Left ventricle myocardium inferior (tissue), 1 donor: ENCODE measurements at regions not wholly inside any gene's neighbourhood (a gene's known extent, or its start where the extent isn't known, plus 50 kb on each side); places are given as distances from the start of the nearest gene placed in this dataset.

Source experiments
- DNase-seq: peaks from one replicate; pipeline ENCODE4 v3.0.0-alpha.2; 2020
- H3K27ac ChIP-seq: fragments of 200-600 bp; replicated peaks from 2 replicates; pipeline ENCODE4 v1.8.0; 2021
- H3K27me3 ChIP-seq: fragments of 200-600 bp; 2 replicates; pipeline ENCODE4 v1.8.0; 2021; ENCODE audit warnings: low read depth
- H3K36me3 ChIP-seq: fragments of 200-600 bp; 2 replicates; pipeline ENCODE4 v1.8.0; 2021
- H3K4me1 ChIP-seq: fragments of 200-600 bp; 2 replicates; pipeline ENCODE4 v1.8.0; 2021
- H3K4me3 ChIP-seq: fragments of 200-600 bp; 2 replicates; pipeline ENCODE4 v1.8.0; 2021; ENCODE audit warnings: mild to moderate bottlenecking, moderate library complexity
- H3K9me3 ChIP-seq: fragments of 200-600 bp; replicated peaks from 2 replicates; pipeline ENCODE4 v1.8.0; 2021
- intact Hi-C: fragments of 100-400 bp; cut with micrococcal nuclease; formaldehyde crosslinking; loops from one replicate; pipeline ENCODE4 v1.11.0; 2022
- TF ChIP-seq, protein P1 (sequence below): fragments of 200-600 bp; IDR thresholded peaks from 2 replicates; pipeline ENCODE4 v1.8.0; 2021; ENCODE audit warnings: antibody characterized with exemption, mild to moderate bottlenecking, borderline replicate concordance
- donor health status: DM: no; HTN: yes; CAD: no; lungs with severe emphysema.

GRCh38 chr4:111838406-111838930, 306.8 kb upstream of the FAM241A start:
- no peak overlapping the region for H3K4me3 ChIP-seq
- no peaks in the 10 kb centered on the region for H3K4me1 ChIP-seq
- no peak overlapping the region for H3K27ac ChIP-seq
- no peaks in the 10 kb centered on the region for H3K27me3 ChIP-seq
- no peak for DNase-seq
- no peaks in the 10 kb centered on the region for H3K36me3 ChIP-seq
- TF ChIP-seq, protein P1, sequence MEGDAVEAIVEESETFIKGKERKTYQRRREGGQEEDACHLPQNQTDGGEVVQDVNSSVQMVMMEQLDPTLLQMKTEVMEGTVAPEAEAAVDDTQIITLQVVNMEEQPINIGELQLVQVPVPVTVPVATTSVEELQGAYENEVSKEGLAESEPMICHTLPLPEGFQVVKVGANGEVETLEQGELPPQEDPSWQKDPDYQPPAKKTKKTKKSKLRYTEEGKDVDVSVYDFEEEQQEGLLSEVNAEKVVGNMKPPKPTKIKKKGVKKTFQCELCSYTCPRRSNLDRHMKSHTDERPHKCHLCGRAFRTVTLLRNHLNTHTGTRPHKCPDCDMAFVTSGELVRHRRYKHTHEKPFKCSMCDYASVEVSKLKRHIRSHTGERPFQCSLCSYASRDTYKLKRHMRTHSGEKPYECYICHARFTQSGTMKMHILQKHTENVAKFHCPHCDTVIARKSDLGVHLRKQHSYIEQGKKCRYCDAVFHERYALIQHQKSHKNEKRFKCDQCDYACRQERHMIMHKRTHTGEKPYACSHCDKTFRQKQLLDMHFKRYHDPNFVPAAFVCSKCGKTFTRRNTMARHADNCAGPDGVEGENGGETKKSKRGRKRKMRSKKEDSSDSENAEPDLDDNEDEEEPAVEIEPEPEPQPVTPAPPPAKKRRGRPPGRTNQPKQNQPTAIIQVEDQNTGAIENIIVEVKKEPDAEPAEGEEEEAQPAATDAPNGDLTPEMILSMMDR, result no peak
- intact Hi-C loops, result no loop called here
- no peaks in the 10 kb centered on the region for H3K9me3 ChIP-seq

GRCh38 chr4:111839141-111839540, 306.1 kb upstream of the FAM241A start:
- Histone ChIP-seq H3K4me3 (no peak overlapping the region), H3K9me3 (no peaks in the 10 kb centered on the region), H3K36me3 (no peaks in the 10 kb centered on the region), H3K4me1 (no peaks in the 10 kb centered on the region), H3K27me3 (no peaks in the 10 kb centered on the region), H3K27ac (no peak overlapping the region)
- TF ChIP-seq, protein P1, result no peak
- intact Hi-C loops, result no loop called here
- no peak for DNase-seq

GRCh38 chr4:111842336-111842735, 302.9 kb upstream of the FAM241A start:
- TF ChIP-seq, protein P1, result no peak
- H3K27ac ChIP-seq, result no peak overlapping the region
- H3K4me1 ChIP-seq, result no peaks in the 10 kb centered on the region
- intact Hi-C loops, result no loop called here
- H3K36me3 ChIP-seq, result no peaks in the 10 kb centered on the region
- no peak overlapping the region for H3K4me3 ChIP-seq
- H3K27me3 ChIP-seq, result no peaks in the 10 kb centered on the region
- no peaks in the 10 kb centered on the region for H3K9me3 ChIP-seq
- DNase-seq, result no peak

GRCh38 chr4:111847296-111848008, 297.8 kb upstream of the FAM241A start:
- Histone ChIP-seq H3K4me1 (no peaks in the 10 kb centered on the region), H3K4me3 (no peak overlapping the region), H3K36me3 (no peaks in the 10 kb centered on the region), H3K9me3 (no peaks in the 10 kb centered on the region), H3K27ac (no peak overlapping the region), H3K27me3 (no peaks in the 10 kb centered on the region)
- no peak for DNase-seq
- intact Hi-C loops, result no loop called here
- TF ChIP-seq, protein P1, result no peak

DNA sequence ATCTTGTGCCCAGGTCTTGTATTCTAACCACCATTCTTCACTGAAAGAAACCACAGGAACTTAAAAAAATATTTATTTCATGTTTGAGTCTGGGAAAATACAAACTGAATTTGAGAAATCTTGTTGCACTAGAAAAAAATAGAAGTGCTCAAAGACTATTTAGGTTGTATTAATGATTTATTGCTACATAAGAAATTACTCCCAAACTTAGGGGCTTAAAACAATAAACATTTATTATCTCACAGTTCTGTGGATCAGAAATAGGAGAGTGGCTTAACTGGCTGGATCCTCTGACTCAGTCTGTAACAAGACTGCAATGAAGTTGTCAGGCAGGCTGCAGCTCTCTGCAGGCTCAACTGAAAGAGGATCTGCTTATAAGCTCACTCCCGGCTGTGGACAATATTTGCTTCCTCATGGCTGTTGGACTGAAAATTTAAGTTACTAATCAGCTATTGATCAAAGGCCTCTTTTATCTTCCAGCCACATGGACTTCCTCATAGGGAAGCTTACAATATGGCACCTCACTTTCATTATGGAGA, 295.4 kb upstream of the FAM241A start:
- Histone ChIP-seq H3K4me1 (no peaks in the 10 kb centered on the region), H3K4me3 (no peak overlapping the region), H3K27me3 (no peaks in the 10 kb centered on the region), H3K36me3 (no peaks in the 10 kb centered on the region), H3K9me3 (no peaks in the 10 kb centered on the region), H3K27ac (no peak overlapping the region)
- intact Hi-C loops, result no loop called here
- TF ChIP-seq, protein P1, result no peak
- DNase-seq, result no peak
